HG02763 (cell line): ENCODE measurements at regions not wholly inside any gene's neighbourhood (a gene's known extent, or its start where the extent isn't known, plus 50 kb on each side); places are given as distances from the start of the nearest gene placed in this dataset.
A peak's percentile ranks its signal among the peaks of the same experiment; 100 is the strongest.

Experiments used
- ATAC-seq: cut with Tn5 transposase; IDR thresholded peaks from one replicate; pipeline ENCODE4 v1.9.1; 2021; ENCODE audit warnings: mild to moderate bottlenecking, moderate library complexity; ENCODE audit not compliant: unreplicated experiment

- ATAC-seq, result no peak
Measured at GRCh38 chr9:16153741-16154140, 600.9 kb downstream of the CCDC171 start.

- ATAC-seq, result no peak
Measured at GRCh38 chr9:16154521-16155078, 601.8 kb downstream of the CCDC171 start.

- no peak for ATAC-seq
Measured at GRCh38 chr9:16155878-16156277, 603.0 kb downstream of the CCDC171 start.

- ATAC-seq, result no peak
Measured at GRCh38 chr9:16157216-16157615, 604.4 kb downstream of the CCDC171 start.

- ATAC-seq, result no peak
Measured at GRCh38 chr9:16157651-16158050, 604.8 kb downstream of the CCDC171 start.

- ATAC-seq, result no peak
Measured at GRCh38 chr9:16158093-16158492, 605.2 kb downstream of the CCDC171 start.

- ATAC-seq, result no peak
Measured at GRCh38 chr9:16161483-16161882, 608.6 kb downstream of the CCDC171 start.

GRCh38 chr9:16170119-16170518 lies 617.3 kb downstream of the CCDC171 start:
- no peak for ATAC-seq

GRCh38 chr9:16171911-16172310 lies 619.1 kb downstream of the CCDC171 start:
- no peak for ATAC-seq

- no peak for ATAC-seq
Measured at GRCh38 chr9:16172796-16173195, 620.0 kb downstream of the CCDC171 start.

- no peak for ATAC-seq
Measured at GRCh38 chr9:16174915-16175314, 622.1 kb downstream of the CCDC171 start.

GRCh38 chr9:16175461-16175860 lies 622.6 kb downstream of the CCDC171 start:
- ATAC-seq, result no peak

- no peak for ATAC-seq
Measured at GRCh38 chr9:16178294-16178693, 625.5 kb downstream of the CCDC171 start.

GRCh38 chr9:16179566-16179965 lies 626.7 kb downstream of the CCDC171 start:
- no peak for ATAC-seq

- no peak for ATAC-seq
Measured at GRCh38 chr9:16180091-16180490, 627.2 kb downstream of the CCDC171 start.

- ATAC-seq, result no peak
Measured at GRCh38 chr9:16180546-16180945, 627.7 kb downstream of the CCDC171 start.

- no peak for ATAC-seq
Measured at GRCh38 chr9:16181539-16181938, 628.7 kb downstream of the CCDC171 start.

- no peak for ATAC-seq
Measured at GRCh38 chr9:16182784-16183183, 629.9 kb downstream of the CCDC171 start.

GRCh38 chr9:16184964-16185646 lies 632.3 kb downstream of the CCDC171 start:
- ATAC-seq, result no peak

GRCh38 chr9:16191191-16191590 lies 638.3 kb downstream of the CCDC171 start:
- ATAC-seq, result no peak

- peak; percentile 66 for ATAC-seq
Measured at GRCh38 chr9:16191691-16192402, 639.0 kb downstream of the CCDC171 start.

GRCh38 chr9:16192403-16193017 lies 639.7 kb downstream of the CCDC171 start:
- no peak for ATAC-seq
